K562 (cell line): ENCODE measurements at regions not wholly inside any gene's neighbourhood (a gene's known extent, or its start where the extent isn't known, plus 50 kb on each side); places are given as distances from the start of the nearest gene placed in this dataset.

Experiments
- ATAC-seq: fragments of 200-7000 bp; cut with Tn5 transposase; 3 replicates; pipeline ENCODE4 v1.9.1; 2020; ENCODE audit warnings: moderate library complexity
- BruUV-seq: library from RNA; stranded (reverse); fragments of 400-500 nt; replicated peaks from 2 replicates; lab custom pipeline; 2021; lab: Mats Ljungman, UMichigan
- CTCF ChIA-PET: fragments of 300-600 bp; formaldehyde crosslinking; extraction: SDS; loops from one replicate; lab custom pipeline; 2021; ENCODE audit warnings: low intra/inter-chr PET ratio; lab: Yijun Ruan, JAX
- POLR2A ChIA-PET: fragments of 300-600, 350-650 bp; sonication (Branson Sonifier 250); formaldehyde crosslinking; extraction: SDS; loops from one replicate; lab custom pipeline; 2021; ENCODE audit warnings: antibody characterized with exemption, inconsistent platforms; lab: Yijun Ruan, JAX
- DNase-seq, 4 experiments: peaks; one replicate each; pipeline versions ENCODE4 v3.0.0 to v3.0.0-alpha.2; 2011 to 2018; ENCODE audit warnings: low spot score in 3 of 4, mixed read lengths in 3 of 4; ENCODE audit errors: extremely low read depth in 1 of 4
- FAIRE-seq: peaks from 2 replicates; lab custom pipeline; 2011; peaks lifted over from hg19 to GRCh38; lab: Jason Lieb, UNC
- H2AFZ ChIP-seq: 2 replicates; pipeline ENCODE4 v1.6.0; 2011; ENCODE audit warnings: low read depth, low read length, control low read depth, inconsistent platforms
- H3K27ac ChIP-seq: fragments of 200-600 bp; 3 replicates; pipeline ENCODE4 v1.8.0; 2011; ENCODE audit warnings: low read depth, mild to moderate bottlenecking, control low read depth, inconsistent platforms, low read length, moderate library complexity, mixed read lengths; ENCODE audit errors: extremely low read depth
- H3K27me3 ChIP-seq, 2 experiments: fragments of 300-600 bp in 1 of 2; 2 replicates in 1 of 2; 3 replicates in 1 of 2; pipeline versions ENCODE4 v1.6.0 to v1.8.0; 2011; ENCODE audit warnings: inconsistent platforms in 2 of 2, low read length in 2 of 2, mild to moderate bottlenecking in 1 of 2, mixed read lengths in 1 of 2, moderate library complexity in 1 of 2; ENCODE audit not compliant: control insufficient read depth in 2 of 2, insufficient read depth in 2 of 2
- H3K36me3 ChIP-seq: fragments of 300-600 bp; 3 replicates; pipeline ENCODE4 v1.8.0; 2011; ENCODE audit warnings: mild to moderate bottlenecking, low read length, inconsistent platforms; ENCODE audit not compliant: control insufficient read depth, insufficient read depth
- H3K4me1 ChIP-seq, 2 experiments: fragments of 200-600 bp in 1 of 2; replicated peaks in 1 of 2; 2 replicates in 1 of 2; 3 replicates in 1 of 2; pipeline versions ENCODE4 v1.5.1 to v1.8.0; 2011; ENCODE audit warnings: inconsistent platforms in 2 of 2, low read length in 2 of 2, mild to moderate bottlenecking in 1 of 2, mixed read lengths in 1 of 2, moderate library complexity in 1 of 2; ENCODE audit not compliant: control insufficient read depth in 2 of 2, insufficient read depth in 2 of 2
- H3K4me2 ChIP-seq: 2 replicates; pipeline ENCODE4 v1.6.1; 2011; ENCODE audit warnings: low read length, control low read depth, inconsistent platforms, mixed read lengths; ENCODE audit not compliant: insufficient read depth
- H3K4me3 ChIP-seq: fragments of 200-600 bp; sonication (generic), shearing (Covaris generic); 2 replicates; pipeline ENCODE4 v1.5.1; 2016; ENCODE audit warnings: control low read depth, inconsistent platforms
- H3K79me2 ChIP-seq: fragments of 200-600 bp; 3 replicates; pipeline ENCODE4 v1.8.0; 2011; ENCODE audit warnings: low read length, inconsistent platforms; ENCODE audit not compliant: control insufficient read depth, insufficient read depth
- H3K9ac ChIP-seq, 2 experiments: 2 replicates each; pipeline versions ENCODE4 v1.6.0 to v1.6.1; 2011; ENCODE audit warnings: low read depth in 2 of 2, low read length in 2 of 2, control low read depth in 1 of 2, inconsistent platforms in 1 of 2, mild to moderate bottlenecking in 1 of 2, mixed read lengths in 1 of 2; ENCODE audit not compliant: insufficient read depth in 1 of 2
- H3K9me1 ChIP-seq: one replicate; pipeline ENCODE4 v1.6.0; 2011; ENCODE audit warnings: inconsistent platforms, mild to moderate bottlenecking, low read length, moderate library complexity; ENCODE audit not compliant: control insufficient read depth, insufficient read depth
- H3K9me3 ChIP-seq: replicated peaks from 2 replicates; pipeline ENCODE4 v1.5.1; 2011; ENCODE audit warnings: low read depth, low read length, inconsistent platforms; ENCODE audit not compliant: control insufficient read depth, insufficient read depth
- H4K20me1 ChIP-seq: replicated peaks from 2 replicates; pipeline ENCODE4 v1.6.1; 2011; ENCODE audit warnings: low read length, inconsistent platforms, mixed read lengths; ENCODE audit not compliant: control insufficient read depth, insufficient read depth
- HCFC1 ChIP-seq: IDR thresholded peaks from 2 replicates; pipeline ENCODE4 v1.6.1; 2012; ENCODE audit warnings: low read depth, low read length, improper control_type of control experiment
- KAT7 ChIP-seq: sonication (generic); formaldehyde crosslinking; IDR thresholded peaks from 2 replicates; pipeline ENCODE4 v1.8.0; 2022; ENCODE audit warnings: missing genetic modification reagents, mild to moderate bottlenecking, borderline replicate concordance
- MAFK ChIP-seq: IDR thresholded peaks from 2 replicates; pipeline ENCODE4 v1.6.1; 2011; ENCODE audit warnings: low read length, improper control_type of control experiment
- MEF2D ChIP-seq: conservative IDR thresholded peaks from 2 replicates; pipeline ENCODE4 v1.6.1; 2016; ENCODE audit warnings: low read depth, missing genetic modification characterization, missing compliant biosample characterization
- POLR2G ChIP-seq: fragments of 200-400 bp; formaldehyde crosslinking; IDR thresholded peaks from 2 replicates; pipeline ENCODE4 v1.6.1; 2017; ENCODE audit warnings: low read depth, mild to moderate bottlenecking, antibody characterized with exemption, low read length, moderate library complexity
- TBL1XR1 ChIP-seq, 2 experiments: IDR thresholded peaks; 2 replicates each; pipeline ENCODE4 v1.6.1; 2012; ENCODE audit warnings: improper control_type of control experiment in 2 of 2, low read length in 2 of 2, mild to moderate bottlenecking in 1 of 2
- TRIM24 ChIP-seq, 2 experiments: fragments of 450-650 bp; IDR thresholded peaks; 2 replicates each; pipeline ENCODE4 v1.6.1; 2016
- XRCC3 ChIP-seq: fragments of 450-650 bp; IDR thresholded peaks from 2 replicates; pipeline ENCODE4 v1.6.1; 2017; ENCODE audit warnings: mild to moderate bottlenecking, moderate library complexity
- ZNF239 ChIP-seq: fragments of 250-450 bp; sonication (Bioruptor Pico); IDR thresholded peaks from 2 replicates; pipeline ENCODE4 v1.4.0; 2020; ENCODE audit warnings: mild to moderate bottlenecking
- WGBS: fragments of 100-300 bp; shearing (Covaris generic); methylation state at CpG from one replicate; pipeline ENCODE4 v1.1.6; 2016; ENCODE audit warnings: low coverage, mixed read lengths; ENCODE audit not compliant: insufficient coverage; ENCODE audit errors: missing lambda C conversion rate; 5-methylcytosine and 5-hydroxymethylcytosine counted together
- in situ Hi-C: fragments of 300-500 bp; cut with MboI; formaldehyde crosslinking; loops from 4 replicates; pipeline ENCODE4 v1.15.0; 2018; ENCODE audit warnings: inconsistent platforms, mixed read lengths
- intact Hi-C: fragments of 100-400 bp; cut with micrococcal nuclease; formaldehyde crosslinking; loops from 2 replicates; pipeline ENCODE4 v1.14.2; 2022
- TF ChIP-seq, protein P1 (sequence below): sonication (generic); formaldehyde crosslinking; IDR thresholded peaks from 2 replicates; pipeline ENCODE4 v1.8.0; 2022; ENCODE audit warnings: missing genetic modification reagents, mild to moderate bottlenecking, borderline replicate concordance
- TF ChIP-seq, protein P2 (sequence below): sonication (generic); formaldehyde crosslinking; IDR thresholded peaks from 2 replicates; pipeline ENCODE4 v1.8.0; 2022; ENCODE audit warnings: mild to moderate bottlenecking, missing genetic modification reagents, borderline replicate concordance
- TF ChIP-seq, protein P3 (sequence below): sonication (generic); formaldehyde crosslinking; IDR thresholded peaks from 2 replicates; pipeline ENCODE4 v1.8.0; 2022; ENCODE audit warnings: mild to moderate bottlenecking, missing genetic modification reagents
- TF ChIP-seq, protein P4 (sequence below): sonication (generic); formaldehyde crosslinking; IDR thresholded peaks from 2 replicates; pipeline ENCODE4 v1.8.0; 2023; ENCODE audit warnings: mild to moderate bottlenecking, missing genetic modification reagents
- TF ChIP-seq, protein P5 (sequence below): fragments of 450-650 bp; formaldehyde crosslinking; IDR thresholded peaks from 2 replicates; pipeline ENCODE4 v1.4.0; 2022; ENCODE audit warnings: mild to moderate bottlenecking, moderate library complexity
- TF ChIP-seq, protein P6 (sequence below): fragments of 250-450 bp; sonication (Bioruptor Pico); IDR thresholded peaks from 2 replicates; pipeline ENCODE4 v1.5.0; 2020; ENCODE audit warnings: mild to moderate bottlenecking

DNA sequence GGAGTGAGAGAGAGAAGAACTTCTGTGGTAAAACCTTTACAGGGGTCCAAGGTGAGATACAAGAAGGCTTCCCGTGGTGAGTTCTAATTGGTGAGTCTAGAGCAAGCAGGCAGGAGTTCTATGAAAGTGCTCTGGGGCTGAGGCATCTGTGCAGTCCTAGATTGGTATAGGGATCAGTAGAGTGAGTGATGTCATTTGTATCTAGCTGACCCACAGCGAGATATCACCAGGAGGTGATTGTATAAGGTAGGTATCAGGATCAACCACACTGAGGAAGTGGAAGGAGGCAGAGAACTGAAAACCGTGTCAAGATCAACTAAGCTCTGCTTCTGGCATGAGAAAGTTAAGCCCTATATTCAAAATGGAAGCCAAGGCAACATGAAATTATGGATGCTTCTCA, 1648.9 kb upstream of the TMEFF2 start:
- ATAC-seq (no peak), DNase-seq (no peak), FAIRE-seq (no peak)
- H3K79me2 ChIP-seq = no peaks in the 10 kb centered on the region
- H3K4me1 ChIP-seq = no peaks in the 10 kb centered on the region
- POLR2A ChIA-PET = no interaction called here
- TF ChIP-seq TBL1XR1 (IDR thresholded peaks at IDR 0.05; ENCODE audit: low read length in 2 of 2) (no peak), HCFC1 (no peak), MEF2D (tag) (no peak), XRCC3 (no peak), TRIM24 (IDR thresholded peaks at IDR 0.05) (no peak), ZNF239 (CRISPR knock-in tag) (no peak), MAFK (no peak), POLR2G (no peak), KAT7 (CRISPR knock-in tag) (no peak)
- TF ChIP-seq, protein P1, sequence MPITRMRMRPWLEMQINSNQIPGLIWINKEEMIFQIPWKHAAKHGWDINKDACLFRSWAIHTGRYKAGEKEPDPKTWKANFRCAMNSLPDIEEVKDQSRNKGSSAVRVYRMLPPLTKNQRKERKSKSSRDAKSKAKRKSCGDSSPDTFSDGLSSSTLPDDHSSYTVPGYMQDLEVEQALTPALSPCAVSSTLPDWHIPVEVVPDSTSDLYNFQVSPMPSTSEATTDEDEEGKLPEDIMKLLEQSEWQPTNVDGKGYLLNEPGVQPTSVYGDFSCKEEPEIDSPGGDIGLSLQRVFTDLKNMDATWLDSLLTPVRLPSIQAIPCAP = no peak
- TF ChIP-seq, protein P2, sequence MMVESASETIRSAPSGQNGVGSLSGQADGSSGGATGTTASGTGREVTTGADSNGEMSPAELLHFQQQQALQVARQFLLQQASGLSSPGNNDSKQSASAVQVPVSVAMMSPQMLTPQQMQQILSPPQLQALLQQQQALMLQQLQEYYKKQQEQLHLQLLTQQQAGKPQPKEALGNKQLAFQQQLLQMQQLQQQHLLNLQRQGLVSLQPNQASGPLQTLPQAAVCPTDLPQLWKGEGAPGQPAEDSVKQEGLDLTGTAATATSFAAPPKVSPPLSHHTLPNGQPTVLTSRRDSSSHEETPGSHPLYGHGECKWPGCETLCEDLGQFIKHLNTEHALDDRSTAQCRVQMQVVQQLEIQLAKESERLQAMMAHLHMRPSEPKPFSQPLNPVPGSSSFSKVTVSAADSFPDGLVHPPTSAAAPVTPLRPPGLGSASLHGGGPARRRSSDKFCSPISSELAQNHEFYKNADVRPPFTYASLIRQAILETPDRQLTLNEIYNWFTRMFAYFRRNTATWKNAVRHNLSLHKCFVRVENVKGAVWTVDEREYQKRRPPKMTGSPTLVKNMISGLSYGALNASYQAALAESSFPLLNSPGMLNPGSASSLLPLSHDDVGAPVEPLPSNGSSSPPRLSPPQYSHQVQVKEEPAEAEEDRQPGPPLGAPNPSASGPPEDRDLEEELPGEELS = no peak
- TF ChIP-seq, protein P3, sequence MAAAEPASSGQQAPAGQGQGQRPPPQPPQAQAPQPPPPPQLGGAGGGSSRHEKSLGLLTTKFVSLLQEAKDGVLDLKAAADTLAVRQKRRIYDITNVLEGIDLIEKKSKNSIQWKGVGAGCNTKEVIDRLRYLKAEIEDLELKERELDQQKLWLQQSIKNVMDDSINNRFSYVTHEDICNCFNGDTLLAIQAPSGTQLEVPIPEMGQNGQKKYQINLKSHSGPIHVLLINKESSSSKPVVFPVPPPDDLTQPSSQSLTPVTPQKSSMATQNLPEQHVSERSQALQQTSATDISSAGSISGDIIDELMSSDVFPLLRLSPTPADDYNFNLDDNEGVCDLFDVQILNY (CRISPR knock-in tag) = no peak
- TF ChIP-seq, protein P4, sequence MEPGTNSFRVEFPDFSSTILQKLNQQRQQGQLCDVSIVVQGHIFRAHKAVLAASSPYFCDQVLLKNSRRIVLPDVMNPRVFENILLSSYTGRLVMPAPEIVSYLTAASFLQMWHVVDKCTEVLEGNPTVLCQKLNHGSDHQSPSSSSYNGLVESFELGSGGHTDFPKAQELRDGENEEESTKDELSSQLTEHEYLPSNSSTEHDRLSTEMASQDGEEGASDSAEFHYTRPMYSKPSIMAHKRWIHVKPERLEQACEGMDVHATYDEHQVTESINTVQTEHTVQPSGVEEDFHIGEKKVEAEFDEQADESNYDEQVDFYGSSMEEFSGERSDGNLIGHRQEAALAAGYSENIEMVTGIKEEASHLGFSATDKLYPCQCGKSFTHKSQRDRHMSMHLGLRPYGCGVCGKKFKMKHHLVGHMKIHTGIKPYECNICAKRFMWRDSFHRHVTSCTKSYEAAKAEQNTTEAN (CRISPR knock-in tag) = no peak
- TF ChIP-seq, protein P5, sequence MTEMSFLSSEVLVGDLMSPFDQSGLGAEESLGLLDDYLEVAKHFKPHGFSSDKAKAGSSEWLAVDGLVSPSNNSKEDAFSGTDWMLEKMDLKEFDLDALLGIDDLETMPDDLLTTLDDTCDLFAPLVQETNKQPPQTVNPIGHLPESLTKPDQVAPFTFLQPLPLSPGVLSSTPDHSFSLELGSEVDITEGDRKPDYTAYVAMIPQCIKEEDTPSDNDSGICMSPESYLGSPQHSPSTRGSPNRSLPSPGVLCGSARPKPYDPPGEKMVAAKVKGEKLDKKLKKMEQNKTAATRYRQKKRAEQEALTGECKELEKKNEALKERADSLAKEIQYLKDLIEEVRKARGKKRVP (CRISPR knock-in tag) = no peak
- TF ChIP-seq, protein P6, sequence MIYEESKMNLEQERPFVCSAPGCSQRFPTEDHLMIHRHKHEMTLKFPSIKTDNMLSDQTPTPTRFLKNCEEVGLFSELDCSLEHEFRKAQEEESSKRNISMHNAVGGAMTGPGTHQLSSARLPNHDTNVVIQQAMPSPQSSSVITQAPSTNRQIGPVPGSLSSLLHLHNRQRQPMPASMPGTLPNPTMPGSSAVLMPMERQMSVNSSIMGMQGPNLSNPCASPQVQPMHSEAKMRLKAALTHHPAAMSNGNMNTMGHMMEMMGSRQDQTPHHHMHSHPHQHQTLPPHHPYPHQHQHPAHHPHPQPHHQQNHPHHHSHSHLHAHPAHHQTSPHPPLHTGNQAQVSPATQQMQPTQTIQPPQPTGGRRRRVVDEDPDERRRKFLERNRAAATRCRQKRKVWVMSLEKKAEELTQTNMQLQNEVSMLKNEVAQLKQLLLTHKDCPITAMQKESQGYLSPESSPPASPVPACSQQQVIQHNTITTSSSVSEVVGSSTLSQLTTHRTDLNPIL (CRISPR knock-in tag) = no peak
- CTCF ChIA-PET = no interaction called here
- 0% methylated on average over 3 of the region's 3 CpGs for WGBS
- no peaks in the 10 kb centered on the region for H3K9me1 ChIP-seq
- no peak overlapping the region for H2AFZ ChIP-seq
- BruUV-seq = no TSS peak
- no peak overlapping the region for H3K4me3 ChIP-seq
- no peak overlapping the region for H3K27ac ChIP-seq
- intact Hi-C loops (no loop called here), in situ Hi-C loops (no loop called here)
- H3K9ac ChIP-seq = no peak overlapping the region
- H3K27me3 ChIP-seq = no peaks in the 10 kb centered on the region
- no peak overlapping the region for H3K4me2 ChIP-seq
- H4K20me1 ChIP-seq = no peaks in the 10 kb centered on the region
- H3K9me3 ChIP-seq = no peaks in the 10 kb centered on the region
- no peaks in the 10 kb centered on the region for H3K36me3 ChIP-seq
